ENCODE measurements at regions not wholly inside any gene's neighbourhood (a gene's known extent, or its start where the extent isn't known, plus 50 kb on each side); places are given as distances from the start of the nearest gene placed in this dataset.

GRCh38 chr18:76679259-76679658 is 143.1 kb upstream of the ZNF236 start:
- no peak for DNase-seq

GRCh38 chr18:76678248-76678647 is 144.1 kb upstream of the ZNF236 start:
- no peak for DNase-seq

GRCh38 chr18:76674596-76674995 is 147.8 kb upstream of the ZNF236 start:
- DNase-seq = no peak

GRCh38 chr18:76673281-76674185 is 148.8 kb upstream of the ZNF236 start:
- DNase-seq = no peak

- DNase-seq = no peak
These were observed 149.7 kb upstream of the ZNF236 start for GRCh38 chr18:76672627-76673026.

- DNase-seq = no peak
These were observed 151.6 kb upstream of the ZNF236 start for GRCh38 chr18:76670564-76671288.

GRCh38 chr18:76668546-76668945 is 153.8 kb upstream of the ZNF236 start:
- DNase-seq = no peak

GRCh38 chr18:76668119-76668518 is 154.2 kb upstream of the ZNF236 start:
- DNase-seq = no peak

GRCh38 chr18:76667603-76668002 is 154.8 kb upstream of the ZNF236 start:
- no peak for DNase-seq

GRCh38 chr18:76662626-76663025 is 159.7 kb upstream of the ZNF236 start:
- no peak for DNase-seq

GRCh38 chr18:76660571-76661192 is 161.7 kb upstream of the ZNF236 start:
- DNase-seq = no peak

GRCh38 chr18:76658627-76659026 is 163.6 kb upstream of the ZNF516 start:
- DNase-seq = no peak

- no peak for DNase-seq
These were observed 162.9 kb upstream of the ZNF516 start for GRCh38 chr18:76657911-76658470.

- no peak for DNase-seq
These were observed 162.1 kb upstream of the ZNF516 start for GRCh38 chr18:76656925-76657827.

- DNase-seq = no peak
These were observed 159.5 kb upstream of the ZNF516 start for GRCh38 chr18:76654577-76654976.

- no peak for DNase-seq
These were observed 152.3 kb upstream of the ZNF516 start for GRCh38 chr18:76647322-76647721.

GRCh38 chr18:76644580-76644979 is 149.5 kb upstream of the ZNF516 start:
- DNase-seq = no peak

- no peak for DNase-seq
These were observed 149.0 kb upstream of the ZNF516 start for GRCh38 chr18:76643996-76644395.

- DNase-seq = no peak
These were observed 148.2 kb upstream of the ZNF516 start for GRCh38 chr18:76643199-76643598.

- DNase-seq = no peak
These were observed 145.4 kb upstream of the ZNF516 start for GRCh38 chr18:76640438-76640837.

GRCh38 chr18:76634564-76634963 is 139.5 kb upstream of the ZNF516 start:
- DNase-seq = no peak

GRCh38 chr18:76633588-76634269 is 138.7 kb upstream of the ZNF516 start:
- DNase-seq = no peak

Measured in NCI-H526 treated with DMSO at 0.1 percent for 48 hours (cell line).